ENCODE measurements at regions not wholly inside any gene's neighbourhood (a gene's known extent, or its start where the extent isn't known, plus 50 kb on each side); places are given as distances from the start of the nearest gene placed in this dataset.
"Not testable (repeated sequence)": the region's sequence is repeated elsewhere in the genome, so short reads cannot be mapped to it uniquely, and the experiment has no call there.

DNA sequence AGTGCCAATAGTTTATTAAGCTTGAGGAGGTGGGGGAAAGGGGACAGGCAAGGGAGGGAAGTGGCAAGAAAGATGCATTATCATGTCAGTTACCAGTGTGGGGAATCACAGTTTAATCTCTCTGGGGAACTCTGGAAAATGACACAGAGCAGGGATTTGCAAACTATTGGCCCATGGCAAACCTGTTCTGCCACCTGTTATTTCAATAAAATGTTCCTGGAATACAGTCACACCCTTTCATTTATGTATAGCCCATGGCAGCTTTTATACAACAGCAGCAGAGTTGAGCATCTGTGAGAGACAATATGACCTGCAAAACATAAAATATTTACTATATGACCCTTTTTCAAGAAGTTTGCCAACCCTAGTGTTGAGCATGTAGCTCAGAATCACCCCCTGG lies 140.5 kb downstream of the NPIPA7 start:
- not testable (repeated sequence) for H3K9me3 ChIP-seq (ENCODE audit: control insufficient read depth, insufficient read depth, low read depth, low read length); H3K36me3 ChIP-seq (ENCODE audit: control insufficient read depth, insufficient read depth, low read length); H3K9ac ChIP-seq (ENCODE audit: low read length); H3K27ac ChIP-seq (ENCODE audit: low read depth, low read length); H3K27me3 ChIP-seq (ENCODE audit: control insufficient read depth, insufficient read depth, low read length); H3K4me1 ChIP-seq (ENCODE audit: control insufficient read depth, insufficient read depth, low read length); H3K4me3 ChIP-seq (ENCODE audit: low read depth, low read length)

DNA sequence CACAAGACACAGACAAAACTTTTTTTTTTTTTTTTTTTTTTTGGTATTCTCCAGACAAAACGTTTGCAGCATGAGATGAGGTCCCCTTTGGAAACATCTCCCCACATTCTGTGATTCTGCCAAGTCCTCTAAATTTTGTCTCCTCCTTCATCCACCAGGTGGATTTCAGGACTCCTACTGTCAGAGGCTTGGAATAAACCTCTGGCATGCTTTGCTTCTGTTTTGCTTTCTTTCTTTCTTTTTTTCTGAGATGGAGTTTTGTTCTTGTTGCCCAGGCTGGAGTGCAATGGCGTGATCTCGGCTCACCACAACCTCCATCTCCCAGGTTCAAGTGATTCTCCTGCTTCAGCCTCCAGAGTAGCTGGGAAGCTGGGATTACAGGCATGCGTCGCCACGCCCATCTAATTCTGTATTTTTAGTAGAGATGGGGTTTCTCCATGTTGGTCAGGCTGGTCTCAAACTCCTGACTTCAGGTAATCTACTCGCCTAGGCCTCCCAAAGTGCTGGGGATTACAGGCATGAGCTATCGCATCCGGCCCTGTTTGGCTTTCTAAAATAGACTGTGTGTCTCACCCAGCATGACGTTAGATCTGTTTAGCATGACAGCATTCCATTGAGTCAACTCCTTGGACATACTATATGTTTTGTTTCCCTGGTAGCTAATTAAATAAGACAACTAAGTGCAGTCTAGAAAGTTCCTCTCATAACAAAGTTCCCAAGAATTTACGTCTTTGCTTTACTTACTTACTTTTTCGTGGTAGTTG lies 142.5 kb downstream of the NPIPA7 start:
- not testable (repeated sequence) for H3K27me3 ChIP-seq (ENCODE audit: control insufficient read depth, insufficient read depth, low read length); H3K4me1 ChIP-seq (ENCODE audit: control insufficient read depth, insufficient read depth, low read length); H3K9me3 ChIP-seq (ENCODE audit: control insufficient read depth, insufficient read depth, low read depth, low read length); H3K9ac ChIP-seq (ENCODE audit: low read length); H3K27ac ChIP-seq (ENCODE audit: low read depth, low read length); H3K36me3 ChIP-seq (ENCODE audit: control insufficient read depth, insufficient read depth, low read length); H3K4me3 ChIP-seq (ENCODE audit: low read depth, low read length)

DNA sequence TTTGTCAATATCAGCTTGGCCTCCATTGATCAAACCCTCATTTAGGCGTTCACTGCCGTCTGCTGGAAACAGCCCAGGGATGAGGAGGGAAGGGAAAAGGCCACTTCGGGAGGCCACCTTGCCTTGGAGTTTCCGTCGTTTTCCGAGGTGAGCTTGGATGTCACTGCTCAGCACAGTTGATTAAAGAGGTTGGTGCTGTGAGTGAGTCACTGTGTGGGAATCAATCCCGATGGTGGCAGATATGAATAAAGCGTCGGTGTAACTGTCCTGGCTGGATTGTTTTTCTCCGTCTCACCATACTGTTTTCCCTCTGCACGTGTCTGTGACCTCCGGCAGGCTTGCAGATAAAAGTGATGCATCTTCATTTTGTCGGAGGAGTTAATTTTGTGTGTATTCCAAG lies 148.1 kb downstream of the NPIPA7 start:
- not testable (repeated sequence) for H3K27ac ChIP-seq (ENCODE audit: low read depth, low read length); H3K4me3 ChIP-seq (ENCODE audit: low read depth, low read length); H3K9me3 ChIP-seq (ENCODE audit: control insufficient read depth, insufficient read depth, low read depth, low read length); H3K36me3 ChIP-seq (ENCODE audit: control insufficient read depth, insufficient read depth, low read length); H3K9ac ChIP-seq (ENCODE audit: low read length); H3K4me1 ChIP-seq (ENCODE audit: control insufficient read depth, insufficient read depth, low read length); H3K27me3 ChIP-seq (ENCODE audit: control insufficient read depth, insufficient read depth, low read length)

DNA sequence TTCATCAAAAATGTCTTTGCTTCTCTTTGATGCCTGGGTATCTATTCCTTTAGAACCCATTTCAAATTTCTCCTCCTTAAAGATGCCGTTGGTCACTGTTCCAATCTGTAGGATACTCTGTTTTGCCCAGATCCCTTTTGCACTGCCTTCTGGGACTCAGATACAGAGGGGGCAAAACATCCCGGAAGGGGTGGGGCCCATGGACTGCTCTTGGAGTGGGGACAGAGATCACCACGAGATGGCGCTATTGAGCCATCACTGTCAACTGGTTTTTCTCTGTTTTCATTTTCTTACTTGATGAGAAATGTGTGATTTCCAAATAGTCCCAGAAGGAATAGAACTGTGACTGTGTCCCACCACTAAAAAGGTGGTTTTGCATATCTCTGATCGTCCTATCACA lies 151.8 kb downstream of the NPIPA7 start:
- H3K9me3 ChIP-seq (ENCODE audit: control insufficient read depth, insufficient read depth, low read depth, low read length); H3K36me3 ChIP-seq (ENCODE audit: control insufficient read depth, insufficient read depth, low read length); H3K4me1 ChIP-seq (ENCODE audit: control insufficient read depth, insufficient read depth, low read length); H3K27ac ChIP-seq (ENCODE audit: low read depth, low read length); H3K9ac ChIP-seq (ENCODE audit: low read length); H3K27me3 ChIP-seq (ENCODE audit: control insufficient read depth, insufficient read depth, low read length); H3K4me3 ChIP-seq (ENCODE audit: low read depth, low read length): not testable (repeated sequence)

DNA sequence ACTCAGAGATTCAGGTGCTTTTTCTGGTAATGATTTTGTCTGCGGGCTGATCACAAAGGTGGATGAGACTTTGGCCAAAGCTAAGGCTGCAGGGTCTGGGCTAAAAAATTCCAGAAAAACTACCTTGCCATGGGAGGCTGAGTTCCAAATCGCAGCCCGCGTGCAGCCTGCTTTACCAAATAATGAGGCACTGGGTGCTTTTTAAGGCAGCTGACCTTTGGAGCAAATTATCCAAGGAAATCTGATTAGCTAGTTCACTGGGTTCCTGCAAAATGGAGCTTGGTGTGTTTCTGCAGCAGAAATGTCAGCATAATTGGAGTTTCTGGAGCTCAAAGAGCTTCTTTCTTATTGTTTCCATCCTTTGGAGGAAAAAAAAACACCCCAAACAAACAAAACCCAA lies 156.6 kb downstream of the NPIPA7 start:
- not testable (repeated sequence) for H3K4me3 ChIP-seq (ENCODE audit: low read depth, low read length); H3K9me3 ChIP-seq (ENCODE audit: control insufficient read depth, insufficient read depth, low read depth, low read length); H3K27ac ChIP-seq (ENCODE audit: low read depth, low read length); H3K4me1 ChIP-seq (ENCODE audit: control insufficient read depth, insufficient read depth, low read length); H3K36me3 ChIP-seq (ENCODE audit: control insufficient read depth, insufficient read depth, low read length); H3K27me3 ChIP-seq (ENCODE audit: control insufficient read depth, insufficient read depth, low read length); H3K9ac ChIP-seq (ENCODE audit: low read length)

DNA sequence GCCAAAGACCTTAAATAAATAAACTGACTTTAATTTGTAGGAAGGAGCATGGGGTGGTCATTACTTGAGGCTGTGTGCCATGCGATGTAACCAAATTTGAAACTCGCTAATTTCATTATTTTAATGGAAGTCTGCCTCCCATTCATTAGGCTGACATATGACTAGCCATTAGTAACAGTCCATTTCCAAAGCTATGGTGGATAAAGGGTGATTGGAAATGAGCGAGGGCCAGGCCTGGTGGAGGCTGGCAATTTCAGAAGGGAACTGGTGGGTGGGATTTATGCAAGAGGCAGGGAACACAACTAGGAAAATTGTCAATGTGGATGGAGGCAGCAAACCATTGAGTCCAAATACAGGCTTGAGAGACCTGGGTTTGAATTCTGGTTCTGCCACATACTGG lies 157.2 kb downstream of the NPIPA7 start:
- not testable (repeated sequence) for H3K9me3 ChIP-seq (ENCODE audit: control insufficient read depth, insufficient read depth, low read depth, low read length); H3K27ac ChIP-seq (ENCODE audit: low read depth, low read length); H3K27me3 ChIP-seq (ENCODE audit: control insufficient read depth, insufficient read depth, low read length); H3K36me3 ChIP-seq (ENCODE audit: control insufficient read depth, insufficient read depth, low read length); H3K4me1 ChIP-seq (ENCODE audit: control insufficient read depth, insufficient read depth, low read length); H3K4me3 ChIP-seq (ENCODE audit: low read depth, low read length); H3K9ac ChIP-seq (ENCODE audit: low read length)

DNA sequence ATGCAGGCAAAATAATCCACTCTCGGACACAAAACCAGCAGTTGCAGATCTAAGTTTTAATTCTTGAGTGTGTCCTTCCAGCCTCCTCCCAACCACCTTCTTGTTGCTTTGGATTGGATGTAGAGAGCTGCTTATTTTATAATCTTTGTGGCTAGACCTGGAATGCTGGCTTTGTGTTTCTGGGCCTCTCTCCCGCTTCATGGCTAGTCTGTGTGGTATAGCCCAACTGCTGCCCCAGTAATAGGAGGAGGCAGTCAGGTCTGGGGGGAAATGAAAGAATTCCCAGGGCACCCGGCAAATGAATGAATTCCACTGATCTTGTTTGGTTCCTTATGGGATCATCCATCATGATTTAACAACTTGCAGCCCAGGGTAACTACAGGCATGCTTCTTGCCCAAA lies 170.8 kb downstream of the NPIPA7 start:
- H3K4me3 ChIP-seq (ENCODE audit: low read depth, low read length); H3K9ac ChIP-seq (ENCODE audit: low read length); H3K4me1 ChIP-seq (ENCODE audit: control insufficient read depth, insufficient read depth, low read length); H3K27me3 ChIP-seq (ENCODE audit: control insufficient read depth, insufficient read depth, low read length); H3K36me3 ChIP-seq (ENCODE audit: control insufficient read depth, insufficient read depth, low read length); H3K9me3 ChIP-seq (ENCODE audit: control insufficient read depth, insufficient read depth, low read depth, low read length); H3K27ac ChIP-seq (ENCODE audit: low read depth, low read length): not testable (repeated sequence)

DNA sequence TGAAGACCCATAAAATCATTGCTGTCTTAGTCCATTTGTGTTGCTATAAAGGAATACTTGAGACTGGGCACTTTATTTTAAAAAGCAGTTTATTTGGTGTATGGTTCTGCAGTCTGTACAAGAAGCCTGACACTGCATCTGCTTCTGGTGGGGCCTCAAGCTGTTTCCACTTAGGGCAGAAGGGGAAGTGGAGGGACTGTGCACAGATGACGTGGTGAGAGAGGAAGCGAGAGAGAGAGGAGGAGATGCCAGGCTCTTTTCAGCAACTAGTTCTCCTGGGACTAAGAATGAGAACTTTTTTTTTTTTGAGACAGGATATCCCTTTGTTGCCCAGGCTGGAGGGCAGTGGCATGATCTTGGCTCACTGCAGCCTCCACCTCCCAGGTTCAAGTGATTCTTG lies 171.9 kb downstream of the NPIPA7 start:
- H3K4me3 ChIP-seq (ENCODE audit: low read depth, low read length); H3K36me3 ChIP-seq (ENCODE audit: control insufficient read depth, insufficient read depth, low read length); H3K9me3 ChIP-seq (ENCODE audit: control insufficient read depth, insufficient read depth, low read depth, low read length); H3K4me1 ChIP-seq (ENCODE audit: control insufficient read depth, insufficient read depth, low read length); H3K27me3 ChIP-seq (ENCODE audit: control insufficient read depth, insufficient read depth, low read length); H3K27ac ChIP-seq (ENCODE audit: low read depth, low read length); H3K9ac ChIP-seq (ENCODE audit: low read length): not testable (repeated sequence)

DNA sequence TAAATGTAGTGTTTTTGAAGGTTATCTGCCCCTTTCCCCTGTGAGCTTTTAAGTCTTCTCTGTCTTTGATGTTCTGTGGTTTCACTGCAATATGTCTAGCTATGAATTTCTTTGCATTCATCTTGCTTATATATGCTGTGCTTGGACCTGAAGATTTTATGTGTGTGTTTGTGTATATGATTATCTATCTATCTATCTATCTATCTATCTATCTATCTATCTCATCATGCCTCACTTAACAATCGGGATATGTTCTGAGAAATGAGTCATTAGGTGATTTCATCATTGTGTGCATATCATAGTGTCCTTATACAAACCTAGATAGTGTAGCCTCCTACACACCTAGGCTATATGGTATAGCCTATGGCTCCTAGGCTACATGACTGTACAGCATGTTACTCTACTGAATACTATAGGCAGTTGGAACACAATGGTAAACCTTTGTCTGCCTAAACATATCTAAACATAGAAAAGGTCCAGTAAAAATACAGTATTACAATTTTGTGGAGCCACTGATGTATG lies 173.9 kb downstream of the NPIPA7 start:
- not testable (repeated sequence) for H3K27ac ChIP-seq (ENCODE audit: low read depth, low read length); H3K36me3 ChIP-seq (ENCODE audit: control insufficient read depth, insufficient read depth, low read length); H3K27me3 ChIP-seq (ENCODE audit: control insufficient read depth, insufficient read depth, low read length); H3K4me3 ChIP-seq (ENCODE audit: low read depth, low read length); H3K9me3 ChIP-seq (ENCODE audit: control insufficient read depth, insufficient read depth, low read depth, low read length); H3K4me1 ChIP-seq (ENCODE audit: control insufficient read depth, insufficient read depth, low read length); H3K9ac ChIP-seq (ENCODE audit: low read length)

DNA sequence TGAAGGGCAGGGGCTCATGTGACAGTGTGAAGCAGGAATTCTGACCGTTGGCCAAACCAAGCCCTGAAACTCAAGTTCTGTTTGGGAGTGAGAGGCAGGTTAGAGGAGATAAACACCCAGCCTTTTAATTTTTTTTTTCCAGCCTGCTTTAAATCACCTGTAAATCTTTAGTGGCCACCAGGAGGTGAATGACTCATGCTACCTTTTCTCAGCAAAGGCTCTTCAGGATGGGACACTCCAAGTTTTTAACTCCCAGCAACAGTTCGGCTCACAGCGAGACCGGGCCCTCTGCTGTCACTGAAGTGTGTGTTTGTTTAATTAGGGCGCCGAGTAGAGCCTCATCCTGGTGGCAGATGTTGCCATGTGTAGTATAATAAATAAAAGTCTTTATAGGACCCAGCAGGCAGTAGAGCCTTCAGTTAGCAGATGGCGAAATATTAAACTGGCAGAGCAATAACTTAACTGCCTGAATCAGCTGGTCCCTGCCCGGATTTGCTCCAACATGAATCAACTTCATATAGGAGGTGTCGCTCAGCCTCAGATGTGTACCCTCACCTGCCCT lies 180.3 kb downstream of the NPIPA7 start:
- H3K9ac ChIP-seq (ENCODE audit: low read length); H3K9me3 ChIP-seq (ENCODE audit: control insufficient read depth, insufficient read depth, low read depth, low read length); H3K4me1 ChIP-seq (ENCODE audit: control insufficient read depth, insufficient read depth, low read length); H3K27ac ChIP-seq (ENCODE audit: low read depth, low read length); H3K4me3 ChIP-seq (ENCODE audit: low read depth, low read length); H3K27me3 ChIP-seq (ENCODE audit: control insufficient read depth, insufficient read depth, low read length); H3K36me3 ChIP-seq (ENCODE audit: control insufficient read depth, insufficient read depth, low read length): not testable (repeated sequence)

DNA sequence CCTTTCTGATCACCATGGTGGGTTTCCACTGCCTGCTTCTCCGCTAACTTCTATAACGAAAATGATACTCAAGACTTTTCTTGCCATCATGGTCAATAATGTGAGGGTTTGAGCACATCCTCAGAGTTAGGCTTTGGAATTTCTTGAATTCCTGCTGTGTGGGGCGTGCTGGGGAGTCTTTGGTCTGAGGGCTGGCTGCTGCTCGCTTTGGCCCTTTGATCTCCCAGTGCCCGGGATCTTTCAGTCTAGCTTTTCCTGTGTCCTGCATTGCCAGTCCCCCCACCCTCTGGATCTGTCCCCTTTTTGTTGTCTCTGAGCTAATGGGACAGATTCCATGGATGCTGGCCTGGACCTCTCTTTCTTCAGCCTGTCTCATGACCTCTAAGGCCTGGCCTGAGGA lies 182.6 kb downstream of the NPIPA7 start:
- not testable (repeated sequence) for H3K27me3 ChIP-seq (ENCODE audit: control insufficient read depth, insufficient read depth, low read length); H3K9ac ChIP-seq (ENCODE audit: low read length); H3K4me3 ChIP-seq (ENCODE audit: low read depth, low read length); H3K4me1 ChIP-seq (ENCODE audit: control insufficient read depth, insufficient read depth, low read length); H3K9me3 ChIP-seq (ENCODE audit: control insufficient read depth, insufficient read depth, low read depth, low read length); H3K36me3 ChIP-seq (ENCODE audit: control insufficient read depth, insufficient read depth, low read length); H3K27ac ChIP-seq (ENCODE audit: low read depth, low read length)

DNA sequence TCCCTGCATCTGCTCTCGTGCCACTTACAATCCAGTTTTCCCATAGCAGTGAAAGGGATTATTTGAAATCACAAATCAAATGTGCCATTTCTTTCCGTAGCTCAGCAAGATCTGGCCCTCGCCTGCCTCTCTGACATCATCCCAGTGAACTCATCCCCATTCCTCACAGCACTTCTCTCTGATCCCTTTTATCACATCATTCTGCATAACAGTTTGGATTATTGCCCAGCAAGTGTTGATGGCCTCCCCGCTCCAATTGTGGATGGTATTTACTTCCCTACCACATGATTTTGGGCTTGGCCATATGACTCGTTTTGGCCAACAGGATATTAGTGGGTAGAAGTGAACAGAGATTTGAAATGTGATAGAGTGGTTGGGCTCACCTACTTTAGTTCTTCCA lies 185.0 kb downstream of the NPIPA7 start:
- not testable (repeated sequence) for H3K27ac ChIP-seq (ENCODE audit: low read depth, low read length); H3K4me1 ChIP-seq (ENCODE audit: control insufficient read depth, insufficient read depth, low read length); H3K36me3 ChIP-seq (ENCODE audit: control insufficient read depth, insufficient read depth, low read length); H3K9me3 ChIP-seq (ENCODE audit: control insufficient read depth, insufficient read depth, low read depth, low read length); H3K4me3 ChIP-seq (ENCODE audit: low read depth, low read length); H3K27me3 ChIP-seq (ENCODE audit: control insufficient read depth, insufficient read depth, low read length); H3K9ac ChIP-seq (ENCODE audit: low read length)

Measured in HUES6 (cell line).